SK-N-MC (cell line): ENCODE measurements at regions not wholly inside any gene's neighbourhood (a gene's known extent, or its start where the extent isn't known, plus 50 kb on each side); places are given as distances from the start of the nearest gene placed in this dataset.

ENCODE experiments used
- EZH2 ChIP-seq: fragments of 200-600 bp; sonication (generic); IDR thresholded peaks from one replicate; pipeline ENCODE4 v1.6.1; 2017; ENCODE audit warnings: antibody characterized with exemption
- POLR2AphosphoS5 ChIP-seq: IDR thresholded peaks from 2 replicates; pipeline ENCODE4 v1.6.1; 2012; ENCODE audit warnings: mild to moderate bottlenecking, low read depth, low read length, borderline replicate concordance

DNA sequence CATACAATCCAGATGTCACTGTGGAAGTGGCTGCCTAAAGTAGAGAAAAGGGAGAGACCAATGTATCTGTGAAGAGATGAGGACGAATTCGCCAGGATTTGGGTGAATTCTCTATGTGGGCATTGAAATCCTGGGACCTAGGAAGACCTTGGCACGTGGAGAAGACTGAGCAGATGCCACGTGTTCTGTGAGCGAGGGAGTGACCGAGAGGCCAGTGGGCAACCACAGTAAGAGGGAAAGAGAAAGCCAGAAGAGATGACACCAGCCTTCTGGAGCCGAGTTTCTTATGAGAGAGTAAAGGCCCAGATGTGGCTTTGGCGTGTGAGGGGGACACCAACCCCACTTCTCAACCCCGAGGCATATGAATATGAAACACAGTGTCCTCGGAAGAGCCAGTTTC, 228.1 kb downstream of the BUD13 start:
- TF ChIP-seq EZH2, result no peak
- no peak for TF ChIP-seq POLR2AphosphoS5
